HEK293T (cell line): ENCODE measurements at regions not wholly inside any gene's neighbourhood (a gene's known extent, or its start where the extent isn't known, plus 50 kb on each side); places are given as distances from the start of the nearest gene placed in this dataset.

ENCODE experiments used
- BHLHE40 ChIP-seq: fragments of 450-650 bp; IDR thresholded peaks from 2 replicates; pipeline ENCODE4 v1.6.1; 2016; ENCODE audit warnings: mild to moderate bottlenecking, moderate library complexity, borderline replicate concordance
- CTBP1 ChIP-seq: fragments of 450-650 bp; IDR thresholded peaks from 2 replicates; pipeline ENCODE4 v1.6.1; 2016; ENCODE audit warnings: borderline replicate concordance
- ELF4 ChIP-seq: fragments of 450-650 bp; IDR thresholded peaks from 2 replicates; pipeline ENCODE4 v1.6.1; 2017; ENCODE audit warnings: antibody characterized with exemption
- FOXA1 ChIP-seq: fragments of 450-650 bp; IDR thresholded peaks from 2 replicates; pipeline ENCODE4 v1.6.1; 2016; ENCODE audit warnings: mild to moderate bottlenecking
- FOXK2 ChIP-seq: fragments of 450-650 bp; IDR thresholded peaks from 2 replicates; pipeline ENCODE4 v1.6.1; 2016; ENCODE audit warnings: mild to moderate bottlenecking
- FOXM1 ChIP-seq: fragments of 450-650 bp; IDR thresholded peaks from 2 replicates; pipeline ENCODE4 v1.6.1; 2017; ENCODE audit warnings: mild to moderate bottlenecking, borderline replicate concordance
- HDGF ChIP-seq: fragments of 450-650 bp; IDR thresholded peaks from 2 replicates; pipeline ENCODE4 v1.6.1; 2017; ENCODE audit warnings: antibody characterized with exemption, borderline replicate concordance
- L3MBTL2 ChIP-seq: fragments of 450-650 bp; conservative IDR thresholded peaks from 2 replicates; pipeline ENCODE4 v1.6.1; 2016; ENCODE audit warnings: mild to moderate bottlenecking
- NFRKB ChIP-seq: fragments of 450-650 bp; IDR thresholded peaks from 2 replicates; pipeline ENCODE4 v1.6.1; 2016; ENCODE audit warnings: mild to moderate bottlenecking, moderate library complexity
- PKNOX1 ChIP-seq: fragments of 450-650 bp; IDR thresholded peaks from 2 replicates; pipeline ENCODE4 v1.6.1; 2016
- SP1 ChIP-seq: fragments of 450-650 bp; IDR thresholded peaks from 2 replicates; pipeline ENCODE4 v1.6.1; 2017
- SUZ12 ChIP-seq: fragments of 450-650 bp; IDR thresholded peaks from 2 replicates; pipeline ENCODE4 v1.6.1; 2016; ENCODE audit warnings: mild to moderate bottlenecking
- TARDBP ChIP-seq: fragments of 450-650 bp; IDR thresholded peaks from 2 replicates; pipeline ENCODE4 v1.6.1; 2016
- ZNF384 ChIP-seq: fragments of 450-650 bp; IDR thresholded peaks from 2 replicates; pipeline ENCODE4 v1.6.1; 2016

GRCh38 chr1:218171302-218171893, 113.7 kb upstream of the RRP15 start:
- TF ChIP-seq PKNOX1 (no peak), ELF4 (no peak), NFRKB (no peak), BHLHE40 (no peak), L3MBTL2 (no peak), FOXA1 (no peak), SUZ12 (no peak), FOXM1 (no peak), CTBP1 (no peak), SP1 (no peak), HDGF (no peak), FOXK2 (no peak), ZNF384 (no peak), TARDBP (no peak)
